Neural progenitor cell (in vitro differentiated cells): ENCODE measurements at regions not wholly inside any gene's neighbourhood (a gene's known extent, or its start where the extent isn't known, plus 50 kb on each side); places are given as distances from the start of the nearest gene placed in this dataset.
"Not testable (repeated sequence)": the region's sequence is repeated elsewhere in the genome, so short reads cannot be mapped to it uniquely, and the experiment has no call there.

Experiments
- DNase-seq: peaks from one replicate; pipeline ENCODE4 v3.0.0-alpha.2; 2016; ENCODE audit warnings: low spot score
- H2AFZ ChIP-seq: fragments of 200-600 bp; sonication (generic); replicated peaks from 2 replicates; pipeline ENCODE4 v1.6.1; 2016; ENCODE audit warnings: antibody characterized with exemption
- H3F3A ChIP-seq: fragments of 200-600 bp; sonication (generic); 2 replicates; pipeline ENCODE4 v1.6.1; 2016; ENCODE audit warnings: antibody characterized with exemption, low read depth
- H3K27ac ChIP-seq: fragments of 200-600 bp; sonication (generic); 2 replicates; pipeline ENCODE4 v1.5.1; 2016; ENCODE audit warnings: mild to moderate bottlenecking
- H3K27me3 ChIP-seq: fragments of 200-600 bp; sonication (generic); 2 replicates; pipeline ENCODE4 v1.6.1; 2016; ENCODE audit warnings: mild to moderate bottlenecking, moderate library complexity
- H3K36me3 ChIP-seq: fragments of 200-600 bp; sonication (generic); 2 replicates; pipeline ENCODE4 v1.5.1; 2016
- H3K4me1 ChIP-seq: fragments of 200-600 bp; sonication (generic); 2 replicates; pipeline ENCODE4 v1.6.1; 2016; ENCODE audit warnings: mixed run types
- H3K4me2 ChIP-seq: fragments of 200-600 bp; sonication (generic); 2 replicates; pipeline ENCODE4 v1.6.1; 2016
- H3K4me3 ChIP-seq: fragments of 200-600 bp; sonication (generic); 2 replicates; pipeline ENCODE4 v1.5.1; 2016
- H3K79me2 ChIP-seq: fragments of 200-600 bp; sonication (generic); 2 replicates; pipeline ENCODE4 v1.6.1; 2016; ENCODE audit warnings: low read depth
- H3K9ac ChIP-seq: fragments of 200-600 bp; sonication (generic); 2 replicates; pipeline ENCODE4 v1.6.1; 2016
- H3K9me3 ChIP-seq: fragments of 200-600 bp; sonication (generic); 2 replicates; pipeline ENCODE4 v1.5.1; 2016; ENCODE audit warnings: low read depth
- H4K20me1 ChIP-seq: fragments of 200-600 bp; sonication (generic); 2 replicates; pipeline ENCODE4 v1.6.1; 2016; ENCODE audit warnings: low read depth
- H3K27ac Mint-ChIP-seq: 3 replicates; pipeline ENCODE4 v1.8.0; 2021; ENCODE audit warnings: mixed read lengths
- H3K27me3 Mint-ChIP-seq: 2 replicates; pipeline ENCODE4 v1.8.0; 2022; ENCODE audit warnings: low read depth, mild to moderate bottlenecking, inconsistent platforms, moderate library complexity, mixed read lengths; ENCODE audit not compliant: insufficient read depth
- H3K36me3 Mint-ChIP-seq: 3 replicates; pipeline ENCODE4 v1.8.0; 2021; ENCODE audit warnings: mixed read lengths
- H3K4me1 Mint-ChIP-seq: 3 replicates; pipeline ENCODE4 v1.8.0; 2021; ENCODE audit warnings: mixed read lengths
- H3K4me3 Mint-ChIP-seq: 3 replicates; pipeline ENCODE4 v1.8.0; 2021; ENCODE audit warnings: mild to moderate bottlenecking, moderate library complexity, mixed read lengths
- H3K9me3 Mint-ChIP-seq: 3 replicates; pipeline ENCODE4 v1.8.0; 2020; ENCODE audit warnings: mixed read lengths
- EZH2 ChIP-seq: fragments of 200-600 bp; sonication (generic); IDR thresholded peaks from 2 replicates; pipeline ENCODE4 v1.6.1; 2017; ENCODE audit warnings: antibody characterized with exemption, mild to moderate bottlenecking, moderate library complexity
- EZH2phosphoT487 ChIP-seq: fragments of 200-600 bp; sonication (generic); IDR thresholded peaks from 2 replicates; pipeline ENCODE4 v1.6.1; 2017; ENCODE audit warnings: antibody characterized with exemption
- TF ChIP-seq, protein P1 (sequence below): fragments of 200-600 bp; sonication (generic); IDR thresholded peaks from 2 replicates; pipeline ENCODE4 v1.5.1; 2017; ENCODE audit warnings: antibody characterized with exemption, mild to moderate bottlenecking

GRCh38 chr4:112083587-112084347 is 61.5 kb upstream of the FAM241A start:
- Mint-ChIP-seq H3K27ac (no peak overlapping the region), H3K27me3 (no peaks in the 10 kb centered on the region), H3K9me3 (peaks cover 2% of the 10 kb centered on the region), H3K4me3 (no peak overlapping the region), H3K4me1 (no peaks in the 10 kb centered on the region), H3K36me3 (no peaks in the 10 kb centered on the region)
- Histone ChIP-seq H3K4me2 (no peak overlapping the region), H2AFZ (no peak overlapping the region), H3K9me3 (no peaks in the 10 kb centered on the region), H3K27ac (no peak overlapping the region), H4K20me1 (no peaks in the 10 kb centered on the region), H3K79me2 (no peaks in the 10 kb centered on the region), H3K9ac (no peak overlapping the region), H3K36me3 (no peaks in the 10 kb centered on the region), H3K27me3 (no peaks in the 10 kb centered on the region), H3F3A (no peaks in the 10 kb centered on the region), H3K4me3 (no peak overlapping the region), H3K4me1 (peaks cover 20% of the 10 kb centered on the region)
- no peak for DNase-seq
- TF ChIP-seq EZH2 = no peak
- TF ChIP-seq, protein P1, sequence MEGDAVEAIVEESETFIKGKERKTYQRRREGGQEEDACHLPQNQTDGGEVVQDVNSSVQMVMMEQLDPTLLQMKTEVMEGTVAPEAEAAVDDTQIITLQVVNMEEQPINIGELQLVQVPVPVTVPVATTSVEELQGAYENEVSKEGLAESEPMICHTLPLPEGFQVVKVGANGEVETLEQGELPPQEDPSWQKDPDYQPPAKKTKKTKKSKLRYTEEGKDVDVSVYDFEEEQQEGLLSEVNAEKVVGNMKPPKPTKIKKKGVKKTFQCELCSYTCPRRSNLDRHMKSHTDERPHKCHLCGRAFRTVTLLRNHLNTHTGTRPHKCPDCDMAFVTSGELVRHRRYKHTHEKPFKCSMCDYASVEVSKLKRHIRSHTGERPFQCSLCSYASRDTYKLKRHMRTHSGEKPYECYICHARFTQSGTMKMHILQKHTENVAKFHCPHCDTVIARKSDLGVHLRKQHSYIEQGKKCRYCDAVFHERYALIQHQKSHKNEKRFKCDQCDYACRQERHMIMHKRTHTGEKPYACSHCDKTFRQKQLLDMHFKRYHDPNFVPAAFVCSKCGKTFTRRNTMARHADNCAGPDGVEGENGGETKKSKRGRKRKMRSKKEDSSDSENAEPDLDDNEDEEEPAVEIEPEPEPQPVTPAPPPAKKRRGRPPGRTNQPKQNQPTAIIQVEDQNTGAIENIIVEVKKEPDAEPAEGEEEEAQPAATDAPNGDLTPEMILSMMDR = no peak

DNA sequence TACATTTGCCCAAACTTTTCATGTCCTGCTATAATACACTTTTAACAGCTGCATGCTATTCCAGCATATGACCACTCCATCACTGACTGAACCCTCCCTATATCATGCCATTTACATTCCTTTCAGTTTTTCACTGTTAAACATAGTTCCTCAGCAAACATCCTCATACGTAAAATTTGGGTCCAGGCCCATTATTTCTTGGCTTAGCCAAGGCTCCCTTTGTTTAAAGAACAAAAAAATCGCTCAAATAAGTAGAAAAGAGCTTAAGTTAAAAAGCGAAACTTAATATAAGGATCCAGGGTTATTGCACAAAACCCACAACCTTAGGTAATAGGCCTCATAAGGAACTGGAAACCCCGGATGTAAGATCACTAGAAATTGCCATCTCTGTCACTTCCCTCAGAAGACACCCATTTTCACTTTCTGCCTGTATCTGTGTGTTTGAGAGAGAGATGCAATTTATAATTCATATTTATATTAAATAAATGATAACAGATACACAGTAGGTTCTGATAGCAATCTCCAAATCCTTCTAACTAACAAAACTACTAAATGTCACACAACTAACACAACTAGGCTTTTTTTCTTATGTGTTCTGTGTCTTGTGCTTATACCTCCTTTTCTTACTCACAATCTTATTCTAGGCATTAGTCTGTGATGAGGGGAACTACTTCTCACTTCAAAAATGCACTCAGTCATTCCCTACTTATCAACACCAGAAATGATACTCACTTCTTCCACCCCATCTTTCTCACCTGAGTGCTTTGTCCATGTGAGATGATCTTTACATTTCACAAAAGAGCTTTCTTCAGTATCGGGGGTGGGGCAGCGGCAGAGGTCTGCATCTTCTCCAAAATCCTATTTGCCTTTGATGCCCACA is 59.9 kb upstream of the FAM241A start:
- no peak for TF ChIP-seq EZH2
- TF ChIP-seq, protein P1 = no peak
- TF ChIP-seq EZH2phosphoT487 = no peak
- no peaks in the 10 kb centered on the region for H3K9me3 ChIP-seq
- no peak for DNase-seq
- Mint-ChIP-seq H3K4me3 (no peak overlapping the region), H3K9me3 (peaks cover 2% of the 10 kb centered on the region), H3K36me3 (no peaks in the 10 kb centered on the region), H3K27ac (no peak overlapping the region), H3K27me3 (no peaks in the 10 kb centered on the region), H3K4me1 (no peaks in the 10 kb centered on the region)
- no peak overlapping the region for H3K27ac ChIP-seq
- H3K4me3 ChIP-seq = no peak overlapping the region
- H4K20me1 ChIP-seq = no peaks in the 10 kb centered on the region
- H3K4me1 ChIP-seq = peaks cover 20% of the 10 kb centered on the region
- H3K27me3 ChIP-seq = no peaks in the 10 kb centered on the region
- H3F3A ChIP-seq = no peaks in the 10 kb centered on the region
- no peak overlapping the region for H3K4me2 ChIP-seq
- H3K36me3 ChIP-seq = no peaks in the 10 kb centered on the region
- no peak overlapping the region for H3K9ac ChIP-seq
- H3K79me2 ChIP-seq = no peaks in the 10 kb centered on the region
- peak overlapping the region; percentile 42 for H2AFZ ChIP-seq

DNA sequence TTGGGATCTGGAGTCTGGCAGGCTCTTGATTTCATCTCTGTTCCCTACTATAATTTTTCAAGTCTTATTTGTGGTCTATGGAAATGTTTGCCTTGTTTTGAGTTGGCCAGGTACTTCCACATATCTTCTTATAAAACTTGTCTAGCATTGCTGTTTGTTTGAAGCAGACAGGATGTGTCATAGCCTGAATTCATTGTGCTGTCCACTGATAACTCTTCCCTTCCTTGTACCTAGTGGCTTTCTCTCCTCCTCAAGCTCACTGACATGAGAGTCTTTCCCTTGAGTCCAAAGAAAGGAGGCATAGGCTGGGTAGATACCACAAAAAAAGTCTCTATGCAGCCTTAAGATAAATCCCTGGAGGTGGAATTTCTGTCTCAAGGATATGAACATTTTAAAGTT is 59.2 kb upstream of the FAM241A start:
- Histone ChIP-seq H4K20me1 (no peaks in the 10 kb centered on the region), H3F3A (no peaks in the 10 kb centered on the region), H3K79me2 (no peaks in the 10 kb centered on the region), H3K4me2 (no peak overlapping the region), H3K4me3 (no peak overlapping the region), H3K27ac (no peak overlapping the region), H2AFZ (peak overlapping the region; percentile 42), H3K9ac (no peak overlapping the region), H3K9me3 (no peaks in the 10 kb centered on the region), H3K4me1 (peaks cover 16% of the 10 kb centered on the region), H3K27me3 (no peaks in the 10 kb centered on the region), H3K36me3 (no peaks in the 10 kb centered on the region)
- no peak for TF ChIP-seq EZH2phosphoT487
- TF ChIP-seq, protein P1 = no peak
- no peak for TF ChIP-seq EZH2
- no peaks in the 10 kb centered on the region for H3K27me3 Mint-ChIP-seq
- H3K4me1 Mint-ChIP-seq = no peaks in the 10 kb centered on the region
- no peak overlapping the region for H3K4me3 Mint-ChIP-seq
- peaks cover 2% of the 10 kb centered on the region for H3K9me3 Mint-ChIP-seq
- DNase-seq = no peak
- H3K27ac Mint-ChIP-seq = no peak overlapping the region
- no peaks in the 10 kb centered on the region for H3K36me3 Mint-ChIP-seq

GRCh38 chr4:112086661-112087060 is 58.6 kb upstream of the FAM241A start:
- H3K27ac Mint-ChIP-seq, H3K4me3 ChIP-seq, H3K9me3 Mint-ChIP-seq, H3K36me3 ChIP-seq, H3K4me1 Mint-ChIP-seq, H3K36me3 Mint-ChIP-seq, H3K27me3 ChIP-seq, H3K79me2 ChIP-seq, H3K27ac ChIP-seq, H4K20me1 ChIP-seq, H3F3A ChIP-seq, H3K27me3 Mint-ChIP-seq, H3K4me3 Mint-ChIP-seq, H3K9ac ChIP-seq, H3K9me3 ChIP-seq: not testable (repeated sequence)
- Histone ChIP-seq H3K4me2 (peak overlapping the region; percentile 35), H3K4me1 (peaks cover 12% of the 10 kb centered on the region), H2AFZ (peak overlapping the region; percentile 42)
- DNase-seq = peak; percentile 36

- H3K9me3 ChIP-seq, H3K27ac Mint-ChIP-seq, H3K4me3 Mint-ChIP-seq, H3K27ac ChIP-seq, H3K9me3 Mint-ChIP-seq, H4K20me1 ChIP-seq, DNase-seq, H3K36me3 Mint-ChIP-seq, H3K4me1 ChIP-seq, H3F3A ChIP-seq, H3K4me2 ChIP-seq, H3K4me1 Mint-ChIP-seq, H3K36me3 ChIP-seq, H3K4me3 ChIP-seq, H3K79me2 ChIP-seq, H3K27me3 Mint-ChIP-seq, H3K27me3 ChIP-seq, H3K9ac ChIP-seq, H2AFZ ChIP-seq: not testable (repeated sequence)
Observed at GRCh38 chr4:112092330-112092729, 52.9 kb upstream of the FAM241A start.
